DOHH2 (cell line): ENCODE measurements at regions not wholly inside any gene's neighbourhood (a gene's known extent, or its start where the extent isn't known, plus 50 kb on each side); places are given as distances from the start of the nearest gene placed in this dataset.
"Not testable (repeated sequence)": the region's sequence is repeated elsewhere in the genome, so short reads cannot be mapped to it uniquely, and the experiment has no call there.

Source experiments
- H3F3A ChIP-seq: fragments of 200-600 bp; sonication (generic), shearing (Covaris generic); 2 replicates; pipeline ENCODE4 v1.6.0; 2016; ENCODE audit warnings: antibody characterized with exemption, mild to moderate bottlenecking; ENCODE audit not compliant: control insufficient read depth, insufficient read depth
- H3K27ac ChIP-seq: fragments of 200-600 bp; sonication (generic); 2 replicates; pipeline ENCODE4 v1.5.1; 2014; ENCODE audit warnings: low read depth, mild to moderate bottlenecking, low read length, moderate library complexity
- H3K27me3 ChIP-seq: fragments of 200-600 bp; sonication (generic); 2 replicates; pipeline ENCODE4 v1.6.1; 2014; ENCODE audit warnings: mild to moderate bottlenecking, low read length, mixed read lengths; ENCODE audit not compliant: control insufficient read depth
- H3K36me3 ChIP-seq: fragments of 200-600 bp; sonication (generic); 2 replicates; pipeline ENCODE4 v1.6.1; 2014; ENCODE audit warnings: mild to moderate bottlenecking, low read length, moderate library complexity, mixed read lengths; ENCODE audit not compliant: control insufficient read depth
- H3K4me1 ChIP-seq: fragments of 200-600 bp; sonication (generic); 2 replicates; pipeline ENCODE4 v1.6.1; 2014; ENCODE audit warnings: mild to moderate bottlenecking, low read length, mixed read lengths; ENCODE audit not compliant: control insufficient read depth
- H3K4me2 ChIP-seq: fragments of 200-600 bp; sonication (generic); 2 replicates; pipeline ENCODE4 v1.6.0; 2014; ENCODE audit warnings: mild to moderate bottlenecking, low read length, moderate library complexity
- H3K4me3 ChIP-seq: fragments of 200-600 bp; sonication (generic); 2 replicates; pipeline ENCODE4 v1.5.1; 2014; ENCODE audit warnings: mild to moderate bottlenecking, low read length, mixed read lengths
- H3K79me2 ChIP-seq: fragments of 200-600 bp; sonication (generic); 2 replicates; pipeline ENCODE4 v1.6.1; 2014; ENCODE audit warnings: mild to moderate bottlenecking, low read length, mixed read lengths; ENCODE audit not compliant: control insufficient read depth
- H3K9me2 ChIP-seq: fragments of 200-600 bp; sonication (generic); replicated peaks from 2 replicates; pipeline ENCODE4 v1.6.1; 2014; ENCODE audit warnings: mild to moderate bottlenecking, low read length, mixed read lengths; ENCODE audit not compliant: control insufficient read depth
- H3K9me3 ChIP-seq: fragments of 200-600 bp; sonication (generic); 2 replicates; pipeline ENCODE4 v1.6.1; 2014; ENCODE audit warnings: antibody characterized with exemption, low read length, mixed read lengths; ENCODE audit not compliant: control insufficient read depth, insufficient read depth
- H4K20me1 ChIP-seq: fragments of 200-600 bp; sonication (generic); 2 replicates; pipeline ENCODE4 v1.6.0; 2014; ENCODE audit warnings: low read depth, mild to moderate bottlenecking, antibody characterized with exemption, low read length, moderate library complexity; ENCODE audit not compliant: control insufficient read depth, insufficient read depth
- CTCF ChIP-seq: fragments of 200-600 bp; sonication (generic); IDR thresholded peaks from one replicate; pipeline ENCODE4 v1.5.1; 2014; ENCODE audit warnings: antibody characterized with exemption, mild to moderate bottlenecking, low read depth, low read length; ENCODE audit not compliant: poor library complexity, severe bottlenecking
- EZH2phosphoT487 ChIP-seq: fragments of 200-600 bp; sonication (generic); IDR thresholded peaks from 2 replicates; pipeline ENCODE4 v1.6.1; 2017; ENCODE audit warnings: borderline replicate concordance, mild to moderate bottlenecking, antibody characterized with exemption, low read length, moderate library complexity, mixed read lengths

GRCh38 chr15:21284353-21284752 lies 155.9 kb downstream of the POTEB3 start:
- not testable (repeated sequence) for H4K20me1 ChIP-seq, H3K27ac ChIP-seq, H3K36me3 ChIP-seq, H3F3A ChIP-seq, H3K27me3 ChIP-seq, H3K9me2 ChIP-seq, H3K9me3 ChIP-seq, H3K79me2 ChIP-seq, H3K4me2 ChIP-seq, H3K4me3 ChIP-seq
- H3K4me1 ChIP-seq: peaks cover 14% of the 10 kb centered on the region

DNA sequence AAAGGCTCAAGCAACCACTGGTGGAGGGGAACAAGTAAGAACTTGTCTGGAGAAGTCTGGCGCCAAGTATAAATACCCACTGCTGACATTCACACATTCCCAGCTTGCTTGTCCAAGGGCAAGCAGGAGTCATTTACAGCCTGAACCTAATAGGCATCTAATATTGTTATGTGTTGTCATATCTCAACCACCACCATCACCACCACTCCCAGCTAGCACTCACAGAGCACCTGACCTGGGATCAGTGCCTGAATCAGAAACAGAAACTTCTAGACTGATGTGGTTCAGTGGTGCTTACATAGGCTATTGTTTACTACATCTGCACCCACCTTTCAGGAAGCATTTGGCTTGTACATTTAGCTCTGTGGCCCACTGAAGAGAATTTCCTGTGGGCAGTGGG lies 157.1 kb downstream of the POTEB3 start:
- H4K20me1 ChIP-seq, H3K79me2 ChIP-seq, H3K36me3 ChIP-seq, H3F3A ChIP-seq, H3K9me3 ChIP-seq, H3K27ac ChIP-seq, H3K9me2 ChIP-seq, H3K4me2 ChIP-seq, H3K4me3 ChIP-seq, H3K27me3 ChIP-seq: not testable (repeated sequence)
- peaks cover 14% of the 10 kb centered on the region for H3K4me1 ChIP-seq

DNA sequence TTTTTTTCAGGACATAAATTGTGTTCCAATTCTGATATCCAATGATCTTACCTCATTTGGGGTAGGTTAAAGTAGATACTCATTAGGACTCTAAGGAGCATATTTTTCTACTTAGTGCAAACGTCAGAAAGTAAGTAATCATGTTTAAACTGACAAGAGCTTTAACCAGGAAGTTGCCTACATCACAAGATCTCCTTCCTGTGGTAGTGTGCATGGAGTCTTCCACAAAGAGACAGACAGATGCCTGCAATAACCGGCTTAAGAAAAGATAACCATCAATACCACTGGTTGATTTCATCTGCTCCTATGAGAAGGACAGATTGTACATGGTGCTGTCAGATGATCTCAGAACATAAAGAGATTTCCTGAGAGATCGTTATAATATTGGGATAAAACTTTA lies 160.0 kb downstream of the POTEB3 start:
- not testable (repeated sequence) for H3K36me3 ChIP-seq, H3F3A ChIP-seq, H3K4me2 ChIP-seq, H3K9me2 ChIP-seq, H3K4me1 ChIP-seq, H3K4me3 ChIP-seq, H3K79me2 ChIP-seq, H3K9me3 ChIP-seq, H3K27me3 ChIP-seq, H4K20me1 ChIP-seq, H3K27ac ChIP-seq

DNA sequence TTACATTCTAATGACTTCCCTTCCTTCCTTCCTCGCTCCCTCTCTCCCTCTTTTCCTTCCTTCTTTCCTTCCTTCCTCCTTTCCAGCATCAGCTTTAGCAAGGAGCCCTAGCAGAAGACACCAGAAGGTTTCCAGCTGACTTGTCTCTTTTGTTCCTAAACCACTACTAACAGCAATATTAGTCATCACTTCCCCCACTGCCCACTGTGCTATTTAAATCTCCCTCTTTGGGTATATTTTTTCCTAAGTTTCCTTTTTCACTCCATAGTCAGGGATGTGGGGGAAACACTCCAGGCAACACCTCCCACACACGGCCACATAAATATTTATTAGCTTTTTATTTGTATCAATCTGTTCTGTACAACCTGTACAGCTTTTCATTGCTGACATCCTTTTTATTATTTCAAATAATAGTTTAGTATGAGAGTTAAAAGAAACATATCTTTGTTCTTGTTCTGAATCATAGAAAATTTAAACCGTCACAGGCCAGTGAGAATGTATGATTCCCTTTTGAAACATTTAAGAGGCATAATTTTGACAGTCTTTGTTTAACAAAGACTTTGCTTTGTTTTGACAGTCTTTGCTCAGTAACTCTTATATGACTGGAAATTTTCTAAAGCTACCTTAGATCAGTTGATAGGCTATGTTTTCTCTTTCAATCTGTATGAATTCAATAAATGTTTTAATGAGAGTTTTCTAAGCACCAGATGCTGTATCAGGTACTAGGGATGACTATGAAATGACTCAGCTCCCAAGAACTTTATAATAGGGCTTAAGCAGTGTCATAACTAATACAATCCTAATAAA lies 167.9 kb downstream of the POTEB3 start:
- H3K27me3 ChIP-seq, H3K4me2 ChIP-seq, H3F3A ChIP-seq, H3K9me3 ChIP-seq, H3K4me3 ChIP-seq, H4K20me1 ChIP-seq, H3K9me2 ChIP-seq, H3K27ac ChIP-seq, H3K36me3 ChIP-seq, H3K79me2 ChIP-seq: not testable (repeated sequence)
- peaks cover 17% of the 10 kb centered on the region for H3K4me1 ChIP-seq

GRCh38 chr15:21271566-21271965 lies 168.7 kb downstream of the POTEB3 start:
- H4K20me1 ChIP-seq: no peaks in the 10 kb centered on the region
- H3K27me3 ChIP-seq: no peaks in the 10 kb centered on the region
- no peaks in the 10 kb centered on the region for H3K79me2 ChIP-seq
- no peaks in the 10 kb centered on the region for H3K9me2 ChIP-seq
- peak overlapping the region; percentile 15 for H3K4me2 ChIP-seq
- H3F3A ChIP-seq: peaks cover 4% of the 10 kb centered on the region; the same call in 1 of the 2 replicates
- H3K4me3 ChIP-seq: no peak overlapping the region
- H3K27ac ChIP-seq: no peak overlapping the region
- H3K36me3 ChIP-seq: no peaks in the 10 kb centered on the region
- H3K9me3 ChIP-seq: no peaks in the 10 kb centered on the region
- TF ChIP-seq CTCF (no peak), EZH2phosphoT487 (no peak)
- peaks cover 17% of the 10 kb centered on the region for H3K4me1 ChIP-seq
